ENCODE measurements at regions not wholly inside any gene's neighbourhood (a gene's known extent, or its start where the extent isn't known, plus 50 kb on each side); places are given as distances from the start of the nearest gene placed in this dataset.

- 88 to 92% (median 91%) methylated on average over 6 to 7 of the region's 7 CpGs for WGBS, 4 donors
- no peak for DNase-seq
Measured at GRCh38 chr16:85519540-85520231, 93.4 kb upstream of the GSE1 start.

GRCh38 chr16:85520853-85521521, 92.1 kb upstream of the GSE1 start:
- TF ChIP-seq CTCF (IDR thresholded peaks at IDR 0.05) (no peak), POLR2A (IDR thresholded peaks at IDR 0.05) (no peak)
- WGBS, 4 donors, result 91 to 96% (median 94%) methylated on average over 9 to 20 of the region's 20 CpGs
- H3K4me1 ChIP-seq (replicated peaks in 1 of 2), result peaks cover 0 to 14% of the 10 kb centered on the region in 2 donors
- H3K27me3 ChIP-seq, result no peaks in the 10 kb centered on the region
- no peaks in the 10 kb centered on the region for H3K36me3 ChIP-seq (replicated peaks in 1 of 2)
- H3K4me3 ChIP-seq, result no peak overlapping the region
- intact Hi-C loops (cut with DNase I), result no loop called here
- H3K9me3 ChIP-seq (replicated peaks in 1 of 3), result no peaks in the 10 kb centered on the region
- no peak for DNase-seq
- no peak overlapping the region for H3K27ac ChIP-seq

More at GRCh38 chr16:85519540-85520231, 93.4 kb upstream of the GSE1 start:
- no peaks in the 10 kb centered on the region for H3K36me3 ChIP-seq (replicated peaks in 1 of 2)
- H3K27me3 ChIP-seq, result no peaks in the 10 kb centered on the region
- intact Hi-C loops (cut with DNase I), result no loop called here
- peaks cover 8 to 27% of the 10 kb centered on the region in 2 donors for H3K4me1 ChIP-seq (replicated peaks in 1 of 2)
- no peak overlapping the region for H3K4me3 ChIP-seq
- no peak overlapping the region for H3K27ac ChIP-seq
- no peak for TF ChIP-seq POLR2A (IDR thresholded peaks at IDR 0.05)
- TF ChIP-seq CTCF (IDR thresholded peaks at IDR 0.05), result no peak
- H3K9me3 ChIP-seq (replicated peaks in 1 of 3), result no peaks in the 10 kb centered on the region

GRCh38 chr16:85521552-85522307, 91.4 kb upstream of the GSE1 start:
- no peak for DNase-seq
- 83 to 97% (median 86%) methylated on average over 7 to 21 of the region's 21 CpGs for WGBS, 4 donors
- intact Hi-C loops (cut with DNase I), result no loop called here
- TF ChIP-seq CTCF (IDR thresholded peaks at IDR 0.05) (no peak), POLR2A (IDR thresholded peaks at IDR 0.05) (no peak)
- Histone ChIP-seq H3K4me3 (no peak overlapping the region), H3K36me3 (replicated peaks in 1 of 2) (no peaks in the 10 kb centered on the region), H3K9me3 (replicated peaks in 1 of 3) (no peaks in the 10 kb centered on the region), H3K27ac (no peak overlapping the region), H3K4me1 (replicated peaks in 1 of 2) (peaks cover 0 to 12% of the 10 kb centered on the region in 2 donors), H3K27me3 (no peaks in the 10 kb centered on the region)

GRCh38 chr16:85522308-85522841, 90.7 kb upstream of the GSE1 start:
- H3K9me3 ChIP-seq (replicated peaks in 1 of 3), result no peaks in the 10 kb centered on the region
- no peaks in the 10 kb centered on the region for H3K36me3 ChIP-seq (replicated peaks in 1 of 2)
- H3K4me1 ChIP-seq (replicated peaks in 1 of 2), result peaks cover 0 to 12% of the 10 kb centered on the region in 2 donors
- no peak overlapping the region for H3K4me3 ChIP-seq
- no peak for DNase-seq
- intact Hi-C loops (cut with DNase I), result no loop called here
- no peak overlapping the region for H3K27ac ChIP-seq
- WGBS, 4 donors, result 87 to 96% (median 91%) methylated on average over 6 to 13 of the region's 13 CpGs
- no peaks in the 10 kb centered on the region for H3K27me3 ChIP-seq
- TF ChIP-seq CTCF (IDR thresholded peaks at IDR 0.05) (no peak), POLR2A (IDR thresholded peaks at IDR 0.05) (no peak)
